OCI-LY7 (cell line): ENCODE measurements at regions not wholly inside any gene's neighbourhood (a gene's known extent, or its start where the extent isn't known, plus 50 kb on each side); places are given as distances from the start of the nearest gene placed in this dataset.

Source experiments
- CTCF ChIP-seq: fragments of 200-600 bp; sonication (generic); conservative IDR thresholded peaks from 2 replicates; pipeline ENCODE4 v1.5.1; 2014; ENCODE audit warnings: mild to moderate bottlenecking, antibody characterized with exemption, low read length, moderate library complexity, mixed read lengths
- EZH2phosphoT487 ChIP-seq: fragments of 200-600 bp; sonication (generic); IDR thresholded peaks from 2 replicates; pipeline ENCODE4 v1.6.1; 2018; ENCODE audit warnings: low read depth, borderline replicate concordance, mild to moderate bottlenecking, mixed run types, antibody characterized with exemption, low read length, moderate library complexity, mixed read lengths

GRCh38 chr2:146677280-146677679 is 1167.5 kb upstream of the ACVR2A start:
- TF ChIP-seq CTCF (no peak), EZH2phosphoT487 (no peak)
